Fibroblast of skin of right biceps (primary cell): ENCODE measurements at regions not wholly inside any gene's neighbourhood (a gene's known extent, or its start where the extent isn't known, plus 50 kb on each side); places are given as distances from the start of the nearest gene placed in this dataset.
A peak's percentile ranks its signal among the peaks of the same experiment; 100 is the strongest.

Experiments used
- DNase-seq: peaks from one replicate; pipeline ENCODE4 v3.0.0-alpha.2; 2013

DNA sequence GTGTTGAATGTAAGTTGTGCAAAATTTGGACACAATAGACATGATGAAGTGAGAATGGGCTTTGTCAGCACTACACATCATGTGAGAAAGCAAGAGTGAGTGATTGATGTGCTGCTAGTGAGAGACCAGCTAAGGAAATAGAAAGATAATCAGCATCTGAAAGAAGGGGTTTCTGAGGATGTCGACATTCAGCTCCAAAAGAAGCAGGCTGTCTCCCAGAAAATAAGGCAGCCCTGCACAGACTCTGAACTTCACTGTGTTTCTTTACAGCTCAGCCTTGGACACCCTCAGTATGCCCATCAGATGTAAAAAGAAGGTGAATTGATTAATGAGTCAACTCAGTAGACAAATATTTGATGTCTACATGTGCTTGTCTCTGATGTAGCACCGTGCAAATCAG, 80.8 kb upstream of the ADCY2 start:
- DNase-seq: no peak

DNA sequence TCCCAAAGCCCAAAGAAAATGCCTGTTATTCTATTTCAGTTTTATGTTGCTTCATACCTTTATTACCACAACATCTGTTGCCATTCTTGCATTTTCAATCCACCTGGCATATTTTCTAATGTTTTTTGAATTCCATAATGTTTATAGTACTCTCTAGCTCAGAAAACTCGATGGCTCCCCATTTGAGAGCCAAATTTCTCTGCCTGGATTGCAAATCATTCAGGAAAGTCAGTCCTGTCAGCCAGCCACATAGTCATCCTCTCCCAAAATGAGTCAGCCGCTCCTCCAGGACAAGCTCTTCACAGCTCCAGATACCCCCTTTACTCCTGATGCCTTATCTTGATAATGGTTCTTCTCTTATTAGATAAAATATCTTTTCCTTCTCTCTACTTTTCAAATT, 78.2 kb upstream of the ADCY2 start:
- DNase-seq: peak; percentile 78

DNA sequence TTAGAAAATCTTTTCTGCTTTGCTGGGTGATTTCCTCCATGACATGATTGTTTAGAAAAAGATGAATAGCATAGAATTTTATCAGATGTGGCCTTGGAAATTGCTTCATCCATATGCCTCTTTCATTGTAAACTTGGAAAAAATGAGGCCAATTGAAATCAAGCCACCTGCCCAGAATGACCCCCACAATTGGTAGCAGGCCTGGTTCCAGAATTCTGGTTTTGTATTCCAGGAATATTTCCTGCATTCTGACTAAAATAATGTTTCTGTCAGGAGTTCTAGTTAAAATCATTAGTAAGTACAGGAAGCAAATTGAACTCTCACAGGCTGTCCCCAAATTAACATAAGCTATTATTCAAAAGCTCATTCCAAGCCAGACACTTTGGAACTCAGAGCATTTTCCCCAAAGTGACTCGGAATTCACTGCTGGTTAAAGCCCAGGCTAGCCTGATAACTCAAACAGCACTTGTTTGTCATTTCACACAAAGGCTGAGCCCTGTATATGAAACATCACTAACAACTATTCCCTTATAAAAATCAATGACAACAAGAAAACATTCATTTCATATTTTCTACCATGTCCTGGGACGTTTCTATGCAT, 75.1 kb upstream of the ADCY2 start:
- DNase-seq: peak; percentile 78

DNA sequence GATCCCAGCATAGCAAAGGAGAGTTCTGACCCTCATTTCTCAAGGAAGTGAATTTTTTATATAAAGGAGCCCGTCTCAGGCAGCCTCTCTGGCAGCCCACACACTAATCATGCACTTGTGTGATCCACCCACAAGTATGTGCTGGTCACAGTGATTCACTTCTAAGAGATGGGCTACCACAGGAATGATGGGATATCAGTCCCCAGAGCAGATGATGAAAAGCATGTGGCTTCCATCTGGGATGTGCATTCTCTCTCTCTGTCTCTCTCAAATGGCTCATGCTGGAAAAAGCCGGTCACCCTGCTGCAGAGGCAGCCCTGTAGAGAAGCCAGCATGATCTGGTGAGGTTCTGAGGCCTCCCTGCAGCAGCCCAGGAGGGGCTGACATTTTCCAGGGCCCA, 74.2 kb upstream of the ADCY2 start:
- DNase-seq: peak; percentile 99

DNA sequence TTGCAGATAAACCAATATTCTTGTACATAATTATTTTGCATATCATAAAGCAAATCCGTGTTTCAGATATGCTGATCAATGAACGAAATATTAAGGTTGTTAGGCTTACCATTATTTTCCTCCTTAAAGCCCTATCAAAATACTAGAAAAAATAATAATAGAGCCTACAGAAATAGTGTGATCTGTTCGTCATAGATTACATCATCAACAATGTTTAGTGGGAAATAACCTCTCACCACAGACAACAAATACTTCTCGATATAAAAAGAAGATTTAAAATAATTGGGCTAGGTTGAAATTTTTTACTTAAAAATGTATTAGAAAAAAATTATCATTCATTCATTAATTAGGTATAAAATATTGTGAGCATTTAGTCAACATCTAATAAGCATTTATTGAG, 71.0 kb upstream of the ADCY2 start:
- DNase-seq: no peak

DNA sequence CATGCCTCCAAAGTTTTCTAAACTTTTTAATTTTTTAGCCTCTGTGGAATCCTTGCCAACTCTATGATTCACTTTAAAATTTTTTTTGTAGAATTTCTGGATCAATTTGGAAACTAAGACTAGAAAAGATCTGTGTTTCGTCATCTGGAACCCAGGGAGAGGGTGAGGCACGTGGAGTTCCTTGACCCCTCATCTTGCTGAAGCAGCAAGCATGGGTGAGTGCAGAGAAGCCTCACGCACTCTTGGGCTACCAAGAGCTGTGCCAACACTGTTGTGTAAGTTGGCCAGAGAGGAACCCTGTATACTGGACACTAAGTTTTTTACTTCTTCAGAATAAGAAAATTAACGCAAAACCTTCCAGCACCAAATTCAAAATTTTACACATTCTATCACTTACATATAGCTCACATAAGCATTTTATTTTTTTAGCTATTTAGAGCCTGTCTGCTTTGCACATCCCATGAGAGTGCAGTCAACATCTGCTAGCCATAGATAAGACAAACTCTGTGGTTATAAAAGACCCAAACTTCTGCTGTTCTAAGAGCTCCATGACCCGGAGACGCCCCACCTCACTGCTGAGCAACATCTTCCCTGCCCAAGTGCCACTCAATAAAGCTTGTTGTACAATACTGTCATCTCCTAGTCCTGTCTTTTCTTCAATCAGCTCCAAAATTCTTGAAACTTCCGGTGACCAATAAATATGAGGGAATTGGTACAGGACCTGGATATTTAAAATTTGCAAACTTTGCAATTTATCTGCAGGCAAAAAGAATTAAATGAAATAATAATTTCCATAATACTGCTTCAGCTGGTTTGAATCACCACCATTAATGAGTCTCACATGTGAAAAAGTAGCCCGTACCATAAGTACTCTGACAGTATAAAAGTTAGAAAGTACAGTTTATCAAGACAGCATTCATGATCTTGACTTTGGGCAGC, 69.7 kb upstream of the ADCY2 start:
- no peak for DNase-seq

DNA sequence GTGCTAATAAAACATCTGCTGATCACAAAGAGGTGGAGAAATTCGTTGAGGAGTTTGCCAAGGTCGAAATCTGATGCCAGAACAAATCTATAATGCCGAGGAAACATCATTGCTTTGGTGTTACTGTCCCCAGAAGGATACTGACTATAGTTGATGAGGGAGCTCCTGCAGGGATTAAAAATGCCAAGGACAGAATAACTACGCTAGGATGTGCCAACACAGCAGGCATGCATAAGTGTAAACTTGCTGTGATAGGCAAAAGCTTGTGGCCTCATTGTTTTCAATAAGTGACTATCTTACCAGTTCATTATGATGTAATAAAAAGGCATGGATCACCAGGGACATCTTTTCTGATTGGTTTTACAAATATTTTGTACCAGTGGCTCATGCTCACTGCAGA, 66.8 kb upstream of the ADCY2 start:
- no peak for DNase-seq

DNA sequence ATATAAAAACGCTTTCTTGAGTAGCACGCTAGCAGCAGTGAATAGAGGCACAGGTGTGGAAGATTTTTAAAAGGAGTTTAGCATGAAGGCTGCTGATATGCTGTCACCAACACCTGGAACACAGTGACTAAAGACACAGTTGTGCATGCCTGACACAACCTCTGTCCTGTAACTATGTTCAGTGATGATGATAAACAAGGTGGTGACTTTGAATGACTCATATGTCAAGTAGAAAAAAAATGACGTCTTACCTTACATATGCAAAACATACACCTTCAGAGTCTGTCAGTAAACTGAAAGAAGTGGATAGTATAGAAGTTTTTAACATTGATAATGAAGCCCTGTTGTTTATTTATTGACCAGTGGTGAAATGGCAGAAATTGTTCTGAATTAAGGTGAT, 66.2 kb upstream of the ADCY2 start:
- peak; percentile 12 for DNase-seq

DNA sequence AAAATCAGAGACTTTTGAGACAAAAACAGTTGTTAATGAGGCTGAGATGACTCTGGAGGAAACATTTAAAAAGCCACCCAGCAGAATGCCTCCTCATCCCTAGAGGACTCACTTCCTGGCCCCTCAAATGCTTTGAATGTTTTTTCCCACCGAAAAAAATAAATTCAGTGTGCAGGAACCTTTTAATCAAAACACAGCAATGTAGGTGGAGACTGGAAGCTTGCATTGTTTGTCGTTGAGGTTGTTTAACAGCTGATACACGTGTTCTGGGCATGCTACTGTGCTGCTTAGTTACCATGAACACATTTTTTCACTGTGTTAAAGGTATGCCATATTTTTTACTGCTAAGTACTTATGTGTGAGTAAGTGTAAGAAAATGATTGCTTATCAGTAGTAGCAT, 65.7 kb upstream of the ADCY2 start:
- peak; percentile 64 for DNase-seq

DNA sequence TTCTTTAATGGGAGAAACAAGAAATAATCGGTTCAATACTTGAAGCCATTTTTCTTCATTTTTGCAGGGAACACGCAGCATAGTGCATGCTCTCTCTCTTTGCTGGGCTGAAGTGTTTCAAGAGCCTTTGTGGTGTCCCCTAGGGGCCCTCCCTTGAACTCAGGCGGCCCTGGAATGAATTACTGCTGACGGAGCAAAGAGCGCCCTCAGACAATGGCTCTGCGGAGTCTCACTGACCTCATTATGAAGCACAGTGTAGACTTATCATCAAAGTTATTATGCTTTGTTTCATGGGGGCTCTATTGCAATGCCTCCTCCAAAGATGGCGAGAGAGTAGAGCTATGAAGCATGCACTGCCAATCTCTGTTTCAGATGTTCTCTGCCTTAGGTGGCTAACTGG, 64.8 kb upstream of the ADCY2 start:
- no peak for DNase-seq
